GM12872 (cell line): ENCODE measurements at regions not wholly inside any gene's neighbourhood (a gene's known extent, or its start where the extent isn't known, plus 50 kb on each side); places are given as distances from the start of the nearest gene placed in this dataset.

ENCODE experiments used
- TF ChIP-seq, protein P1 (sequence below): IDR thresholded peaks from 3 replicates; pipeline ENCODE4 v1.5.1; 2011; ENCODE audit warnings: low read depth, mild to moderate bottlenecking, low read length, moderate library complexity; ENCODE audit not compliant: insufficient read depth

DNA sequence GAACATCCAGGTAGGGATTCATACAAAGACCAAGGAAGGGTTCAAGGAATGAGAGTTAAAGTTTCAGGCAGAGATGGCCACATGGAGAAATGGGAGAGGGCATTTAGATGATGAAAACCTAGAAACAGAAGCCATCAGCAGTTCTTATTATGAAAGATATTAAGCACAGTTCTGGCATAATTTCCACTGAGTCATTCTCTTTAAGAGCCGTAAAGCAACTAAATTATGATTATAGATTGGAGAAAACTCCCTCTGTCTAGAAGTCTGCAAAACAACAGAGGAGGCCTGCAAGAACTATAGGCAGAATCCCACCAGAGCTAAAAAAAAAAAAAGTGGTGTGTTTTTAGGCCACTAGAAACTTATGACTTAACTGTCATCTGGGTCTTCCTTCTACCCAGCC is 157.1 kb upstream of the MPDZ start:
- TF ChIP-seq, protein P1, sequence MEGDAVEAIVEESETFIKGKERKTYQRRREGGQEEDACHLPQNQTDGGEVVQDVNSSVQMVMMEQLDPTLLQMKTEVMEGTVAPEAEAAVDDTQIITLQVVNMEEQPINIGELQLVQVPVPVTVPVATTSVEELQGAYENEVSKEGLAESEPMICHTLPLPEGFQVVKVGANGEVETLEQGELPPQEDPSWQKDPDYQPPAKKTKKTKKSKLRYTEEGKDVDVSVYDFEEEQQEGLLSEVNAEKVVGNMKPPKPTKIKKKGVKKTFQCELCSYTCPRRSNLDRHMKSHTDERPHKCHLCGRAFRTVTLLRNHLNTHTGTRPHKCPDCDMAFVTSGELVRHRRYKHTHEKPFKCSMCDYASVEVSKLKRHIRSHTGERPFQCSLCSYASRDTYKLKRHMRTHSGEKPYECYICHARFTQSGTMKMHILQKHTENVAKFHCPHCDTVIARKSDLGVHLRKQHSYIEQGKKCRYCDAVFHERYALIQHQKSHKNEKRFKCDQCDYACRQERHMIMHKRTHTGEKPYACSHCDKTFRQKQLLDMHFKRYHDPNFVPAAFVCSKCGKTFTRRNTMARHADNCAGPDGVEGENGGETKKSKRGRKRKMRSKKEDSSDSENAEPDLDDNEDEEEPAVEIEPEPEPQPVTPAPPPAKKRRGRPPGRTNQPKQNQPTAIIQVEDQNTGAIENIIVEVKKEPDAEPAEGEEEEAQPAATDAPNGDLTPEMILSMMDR: no peak

GRCh38 chr9:13432904-13433303 is 153.4 kb upstream of the MPDZ start:
- TF ChIP-seq, protein P1: no peak

GRCh38 chr9:13431692-13432091 is 152.2 kb upstream of the MPDZ start:
- TF ChIP-seq, protein P1: no peak

DNA sequence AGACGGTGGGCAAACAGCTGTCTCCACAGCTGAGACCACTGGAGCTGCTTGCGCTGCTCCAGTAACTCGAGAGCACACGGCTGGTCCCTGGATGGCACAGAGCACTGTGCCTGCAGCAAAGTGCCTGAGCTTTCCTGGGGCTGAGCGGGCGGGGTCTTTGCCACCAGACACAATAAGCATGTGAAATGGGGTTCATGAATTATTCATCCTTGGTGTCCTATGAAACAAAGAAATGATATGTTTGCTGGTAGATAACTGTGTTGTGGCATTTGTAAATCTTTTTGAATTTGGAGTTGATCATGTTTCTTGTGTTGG is 151.7 kb upstream of the MPDZ start:
- TF ChIP-seq, protein P1: no peak

DNA sequence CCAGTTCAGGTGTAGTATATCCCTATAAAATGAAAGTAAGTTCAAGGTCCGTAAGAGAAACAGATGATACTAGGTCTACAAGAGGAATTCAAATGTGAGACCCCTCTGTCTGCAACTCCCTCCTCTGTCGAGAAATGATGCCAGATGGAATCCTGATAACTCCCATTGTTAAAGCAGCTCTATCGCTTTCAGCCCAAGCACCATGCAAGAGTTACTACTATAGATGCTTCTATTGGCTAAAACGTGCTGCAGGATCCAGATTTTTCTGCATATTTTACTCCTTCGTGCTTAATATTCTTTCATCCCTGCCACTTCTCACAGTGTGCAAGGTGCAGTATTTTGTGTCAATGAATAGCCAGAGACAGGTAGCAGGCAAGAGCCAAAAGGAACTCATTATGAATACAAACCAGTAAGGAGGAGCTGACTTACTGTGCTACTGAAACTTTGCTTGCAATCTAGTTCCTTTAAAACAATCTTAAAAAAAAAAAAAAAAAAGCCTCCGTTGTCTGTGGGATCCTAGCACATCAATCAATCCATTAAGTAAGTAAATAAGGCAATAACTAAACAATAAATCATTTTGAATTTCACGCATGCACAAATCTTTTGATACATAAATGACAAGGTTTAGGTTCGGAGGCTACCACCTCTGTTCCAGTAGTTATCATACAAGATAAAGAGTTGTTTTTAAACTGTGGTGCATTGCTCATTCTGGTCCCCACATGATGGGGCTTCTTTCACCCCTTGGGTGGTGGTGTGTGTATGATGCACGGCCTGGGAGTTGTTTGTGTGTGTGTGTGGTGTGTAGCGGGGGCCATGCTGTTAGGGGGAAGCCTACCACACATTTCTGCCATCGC is 151.1 kb upstream of the MPDZ start:
- TF ChIP-seq, protein P1: no peak

GRCh38 chr9:13429301-13430190 is 150.1 kb upstream of the MPDZ start:
- TF ChIP-seq, protein P1: no peak

DNA sequence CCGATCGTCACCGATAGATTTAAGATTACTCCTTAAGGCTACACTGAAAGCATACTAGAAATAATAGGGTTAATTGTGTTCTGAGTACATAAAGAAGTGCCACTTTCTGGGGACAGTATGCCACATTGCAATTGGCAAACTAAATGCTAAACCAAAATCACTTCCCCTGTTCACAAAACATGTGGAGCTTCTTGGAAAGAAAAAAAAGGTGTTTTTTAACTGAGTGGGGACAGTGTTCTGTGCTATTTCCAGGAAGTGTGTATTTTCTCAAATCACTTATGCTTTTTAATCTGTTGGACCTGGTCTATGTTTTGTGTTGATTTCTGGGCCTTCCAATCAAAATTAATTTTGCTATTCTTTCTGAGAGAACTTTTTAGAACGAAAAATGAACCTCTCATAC is 149.3 kb upstream of the MPDZ start:
- TF ChIP-seq, protein P1: no peak
